HEK293 (cell line): ENCODE measurements at regions not wholly inside any gene's neighbourhood (a gene's known extent, or its start where the extent isn't known, plus 50 kb on each side); places are given as distances from the start of the nearest gene placed in this dataset.

Experiments
- CTCF ChIA-PET: fragments of 350-600 bp; formaldehyde crosslinking; extraction: SDS; loops from one replicate; lab custom pipeline; 2021; ENCODE audit warnings: antibody characterized with exemption; lab: Yijun Ruan, JAX
- POLR2A ChIA-PET: fragments of 300-600 bp; formaldehyde crosslinking; extraction: SDS; loops from one replicate; lab custom pipeline; 2020; ENCODE audit warnings: antibody characterized with exemption, inconsistent platforms; lab: Yijun Ruan, JAX
- H3K27ac ChIP-seq: fragments of 200-500 bp; sonication (Bioruptor generic); 2 replicates; pipeline ENCODE4 v1.5.1; 2014; ENCODE audit warnings: low read depth, low read length, control low read depth, inconsistent platforms; ENCODE audit errors: extremely low read depth
- H3K36me3 ChIP-seq, 2 experiments: fragments of 200-500 bp in 1 of 2; sonication (Bioruptor generic) in 1 of 2; 1 replicate in 1 of 2; 2 replicates in 1 of 2; pipeline ENCODE4 v1.5.1; 2014 to 2017; ENCODE audit warnings: inconsistent platforms in 2 of 2, low read length in 2 of 2; ENCODE audit not compliant: control insufficient read depth in 2 of 2, insufficient read depth in 1 of 2
- H3K4me1 ChIP-seq: fragments of 200-500 bp; sonication (Bioruptor generic); 2 replicates; pipeline ENCODE4 v1.5.1; 2014; ENCODE audit warnings: mild to moderate bottlenecking, low read length, inconsistent platforms; ENCODE audit not compliant: control insufficient read depth, insufficient read depth
- H3K4me3 ChIP-seq: 2 replicates; pipeline ENCODE4 v1.5.1; 2011; ENCODE audit warnings: low read depth, mild to moderate bottlenecking, control low read depth, low read length, moderate library complexity
- H3K9me3 ChIP-seq: fragments of 200-500 bp; sonication (Bioruptor generic); 2 replicates; pipeline ENCODE4 v1.5.1; 2014; ENCODE audit warnings: low read depth, low read length, inconsistent platforms; ENCODE audit not compliant: control insufficient read depth, insufficient read depth
- AEBP2 ChIP-seq: fragments of 450-650 bp; formaldehyde crosslinking; IDR thresholded peaks from 2 replicates; pipeline ENCODE4 v1.5.1; 2016; ENCODE audit warnings: missing biosample characterization, missing genetic modification characterization, borderline replicate concordance
- BCL11A ChIP-seq: fragments of 450-650 bp; formaldehyde crosslinking; IDR thresholded peaks from 2 replicates; pipeline ENCODE4 v1.5.1; 2016; ENCODE audit warnings: low read depth, missing biosample characterization, missing genetic modification characterization
- GLIS1 ChIP-seq: fragments of 450-650 bp; formaldehyde crosslinking; IDR thresholded peaks from 2 replicates; pipeline ENCODE4 v1.5.1; 2016; ENCODE audit warnings: missing biosample characterization, missing genetic modification characterization
- KLF7 ChIP-seq: fragments of 450-650 bp; formaldehyde crosslinking; IDR thresholded peaks from 2 replicates; pipeline ENCODE4 v1.5.1; 2016; ENCODE audit warnings: missing biosample characterization, missing genetic modification characterization, borderline replicate concordance
- OSR2 ChIP-seq: fragments of 450-650 bp; formaldehyde crosslinking; IDR thresholded peaks from 2 replicates; pipeline ENCODE4 v1.5.1; 2016; ENCODE audit warnings: missing biosample characterization, missing genetic modification characterization
- PRDM2 ChIP-seq: fragments of 450-650 bp; formaldehyde crosslinking; IDR thresholded peaks from 2 replicates; pipeline ENCODE4 v1.5.1; 2016; ENCODE audit warnings: missing biosample characterization, missing genetic modification characterization, borderline replicate concordance
- ZBTB1 ChIP-seq: fragments of 450-650 bp; formaldehyde crosslinking; IDR thresholded peaks from 2 replicates; pipeline ENCODE4 v1.5.1; 2016; ENCODE audit warnings: missing biosample characterization, missing genetic modification characterization
- ZBTB21 ChIP-seq: fragments of 450-650 bp; formaldehyde crosslinking; IDR thresholded peaks from 2 replicates; pipeline ENCODE4 v1.5.1; 2017; ENCODE audit warnings: missing biosample characterization, missing genetic modification characterization
- ZBTB26 ChIP-seq: fragments of 450-650 bp; formaldehyde crosslinking; optimal IDR thresholded peaks from 2 replicates; pipeline ENCODE3; 2016; ENCODE audit warnings: missing biosample characterization, mild to moderate bottlenecking, missing genetic modification characterization
- ZBTB48 ChIP-seq: fragments of 450-650 bp; formaldehyde crosslinking; IDR thresholded peaks from 2 replicates; pipeline ENCODE4 v1.5.1; 2016; ENCODE audit warnings: missing biosample characterization, missing genetic modification characterization
- ZBTB49 ChIP-seq: fragments of 450-650 bp; formaldehyde crosslinking; IDR thresholded peaks from 2 replicates; pipeline ENCODE4 v1.5.1; 2016; ENCODE audit warnings: missing biosample characterization, missing genetic modification characterization, low read depth
- ZFP41 ChIP-seq: fragments of 450-650 bp; formaldehyde crosslinking; IDR thresholded peaks from 2 replicates; pipeline ENCODE4 v1.5.1; 2016; ENCODE audit warnings: missing biosample characterization, missing genetic modification characterization, borderline replicate concordance
- ZNF184 ChIP-seq: fragments of 450-650 bp; IDR thresholded peaks from 2 replicates; pipeline ENCODE4 v1.5.1; 2018; ENCODE audit warnings: missing biosample characterization, mild to moderate bottlenecking, missing genetic modification characterization
- ZNF335 ChIP-seq: fragments of 450-650 bp; formaldehyde crosslinking; conservative IDR thresholded peaks from 2 replicates; pipeline ENCODE4 v1.5.1; 2016; ENCODE audit warnings: missing biosample characterization, missing genetic modification characterization
- ZNF37A ChIP-seq: fragments of 450-650 bp; IDR thresholded peaks from 2 replicates; pipeline ENCODE4 v1.5.1; 2018; ENCODE audit warnings: missing biosample characterization, missing genetic modification characterization
- ZNF426 ChIP-seq: fragments of 450-650 bp; formaldehyde crosslinking; IDR thresholded peaks from 2 replicates; pipeline ENCODE4 v1.5.1; 2017; ENCODE audit warnings: missing biosample characterization, missing genetic modification characterization, mild to moderate bottlenecking, inconsistent platforms, moderate library complexity
- ZNF48 ChIP-seq: fragments of 450-650 bp; formaldehyde crosslinking; IDR thresholded peaks from 2 replicates; pipeline ENCODE4 v1.5.1; 2016; ENCODE audit warnings: missing biosample characterization, missing genetic modification characterization
- ZNF560 ChIP-seq: fragments of 450-650 bp; formaldehyde crosslinking; IDR thresholded peaks from 2 replicates; pipeline ENCODE4 v1.5.1; 2017; ENCODE audit warnings: missing biosample characterization, missing genetic modification characterization, borderline replicate concordance
- ZNF580 ChIP-seq: fragments of 450-650 bp; formaldehyde crosslinking; IDR thresholded peaks from 2 replicates; pipeline ENCODE4 v1.5.1; 2016; ENCODE audit warnings: missing biosample characterization, missing genetic modification characterization
- ZNF621 ChIP-seq: fragments of 450-650 bp; formaldehyde crosslinking; IDR thresholded peaks from 2 replicates; pipeline ENCODE4 v1.5.1; 2017; ENCODE audit warnings: missing biosample characterization, missing genetic modification characterization
- ZNF677 ChIP-seq: fragments of 450-650 bp; IDR thresholded peaks from 2 replicates; pipeline ENCODE4 v1.5.0; 2018; ENCODE audit warnings: missing biosample characterization, mild to moderate bottlenecking, missing genetic modification characterization, moderate library complexity

- TF ChIP-seq AEBP2 (no peak), ZBTB1 (tag by site-specific recombination) (0 out of 2 replicates have a peak, but pooled peaks have one; percentile 72), ZNF621 (tag by site-specific recombination) (no peak), OSR2 (tag by site-specific recombination) (peak; percentile 99), ZNF37A (tag by site-specific recombination) (no peak), ZNF580 (peak; percentile 98), ZBTB48 (tag by site-specific recombination) (peak; percentile 78)
Observed at GRCh38 chr10:121310151-121310711, 288.0 kb downstream of the FGFR2 start (continued).

- CTCF ChIA-PET, result interaction anchor here (0.5 kb wide), 1 partner anchor 11 kb away, joined by 3 read pairs; no protein-coding TSS in a partner anchor
- Histone ChIP-seq H3K36me3 (no peaks in the 10 kb centered on the region), H3K27ac (no peak overlapping the region), H3K4me3 (no peak overlapping the region), H3K4me1 (peaks cover 14% of the 10 kb centered on the region), H3K9me3 (no peaks in the 10 kb centered on the region)
- TF ChIP-seq ZNF335 (tag by site-specific recombination) (no peak), PRDM2 (no peak), KLF7 (tag by site-specific recombination) (no peak), ZNF48 (tag by site-specific recombination) (no peak), ZNF621 (tag by site-specific recombination) (no peak), BCL11A (tag by site-specific recombination) (no peak), ZNF677 (no peak), GLIS1 (no peak), ZNF426 (no peak), AEBP2 (no peak), ZBTB49 (no peak), ZBTB26 (tag by site-specific recombination) (no peak), ZNF560 (tag by site-specific recombination) (no peak), ZNF184 (no peak), ZFP41 (tag by site-specific recombination) (no peak), ZBTB21 (tag by site-specific recombination) (no peak)
- POLR2A ChIA-PET, result no interaction called here
Observed at GRCh38 chr10:121311812-121312443, 286.3 kb downstream of the FGFR2 start.
